ENCODE measurements at regions not wholly inside any gene's neighbourhood (a gene's known extent, or its start where the extent isn't known, plus 50 kb on each side); places are given as distances from the start of the nearest gene placed in this dataset.

DNA sequence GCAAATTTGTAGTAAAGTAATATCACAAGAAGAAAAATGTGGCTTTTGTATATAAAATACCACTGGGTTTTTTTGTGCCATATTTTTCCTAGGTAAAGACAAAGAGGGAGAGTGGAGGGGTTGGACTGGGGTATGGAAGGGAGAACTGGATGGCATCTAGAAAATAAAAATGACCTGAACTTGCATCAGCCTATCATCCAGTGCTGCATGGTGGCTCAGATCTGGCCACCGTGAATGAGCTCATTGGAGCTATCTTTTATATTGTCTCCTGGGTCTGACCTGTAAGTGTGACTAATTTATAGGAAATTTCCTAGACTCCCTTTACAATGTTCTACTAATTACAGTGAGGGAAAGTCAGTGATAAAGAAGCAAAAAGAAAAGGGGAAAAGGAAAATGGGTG, 369.0 kb downstream of the TMEM182 start:
- intact Hi-C loops (cut with DNase I; ENCODE audit: low total_unique reads) = no loop called here
- WGBS, 5 donors = 76 to 86% (median 78%) methylated on average over 1 of the region's 1 CpG
- peaks cover 0 to 3% (median 0%) of the 10 kb centered on the region in 3 donors for H3K27me3 ChIP-seq
- H3K9me3 ChIP-seq = peaks cover 0 to 4% (median 0%) of the 10 kb centered on the region in 4 donors
- TF ChIP-seq POLR2A (IDR thresholded peaks at IDR 0.05) (no peak), POLR2AphosphoS5 (IDR thresholded peaks at IDR 0.05) (no peak), EP300 (IDR thresholded peaks at IDR 0.05) (no peak)
- TF ChIP-seq, protein P1, sequence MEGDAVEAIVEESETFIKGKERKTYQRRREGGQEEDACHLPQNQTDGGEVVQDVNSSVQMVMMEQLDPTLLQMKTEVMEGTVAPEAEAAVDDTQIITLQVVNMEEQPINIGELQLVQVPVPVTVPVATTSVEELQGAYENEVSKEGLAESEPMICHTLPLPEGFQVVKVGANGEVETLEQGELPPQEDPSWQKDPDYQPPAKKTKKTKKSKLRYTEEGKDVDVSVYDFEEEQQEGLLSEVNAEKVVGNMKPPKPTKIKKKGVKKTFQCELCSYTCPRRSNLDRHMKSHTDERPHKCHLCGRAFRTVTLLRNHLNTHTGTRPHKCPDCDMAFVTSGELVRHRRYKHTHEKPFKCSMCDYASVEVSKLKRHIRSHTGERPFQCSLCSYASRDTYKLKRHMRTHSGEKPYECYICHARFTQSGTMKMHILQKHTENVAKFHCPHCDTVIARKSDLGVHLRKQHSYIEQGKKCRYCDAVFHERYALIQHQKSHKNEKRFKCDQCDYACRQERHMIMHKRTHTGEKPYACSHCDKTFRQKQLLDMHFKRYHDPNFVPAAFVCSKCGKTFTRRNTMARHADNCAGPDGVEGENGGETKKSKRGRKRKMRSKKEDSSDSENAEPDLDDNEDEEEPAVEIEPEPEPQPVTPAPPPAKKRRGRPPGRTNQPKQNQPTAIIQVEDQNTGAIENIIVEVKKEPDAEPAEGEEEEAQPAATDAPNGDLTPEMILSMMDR (IDR thresholded peaks at IDR 0.05) = no peak
- no peaks in the 10 kb centered on the region for H3K4me1 ChIP-seq
- no peak overlapping the region for H3K27ac ChIP-seq
- no peak for DNase-seq
- no peak overlapping the region for H3K4me3 ChIP-seq
- H3K36me3 ChIP-seq = no peaks in the 10 kb centered on the region

DNA sequence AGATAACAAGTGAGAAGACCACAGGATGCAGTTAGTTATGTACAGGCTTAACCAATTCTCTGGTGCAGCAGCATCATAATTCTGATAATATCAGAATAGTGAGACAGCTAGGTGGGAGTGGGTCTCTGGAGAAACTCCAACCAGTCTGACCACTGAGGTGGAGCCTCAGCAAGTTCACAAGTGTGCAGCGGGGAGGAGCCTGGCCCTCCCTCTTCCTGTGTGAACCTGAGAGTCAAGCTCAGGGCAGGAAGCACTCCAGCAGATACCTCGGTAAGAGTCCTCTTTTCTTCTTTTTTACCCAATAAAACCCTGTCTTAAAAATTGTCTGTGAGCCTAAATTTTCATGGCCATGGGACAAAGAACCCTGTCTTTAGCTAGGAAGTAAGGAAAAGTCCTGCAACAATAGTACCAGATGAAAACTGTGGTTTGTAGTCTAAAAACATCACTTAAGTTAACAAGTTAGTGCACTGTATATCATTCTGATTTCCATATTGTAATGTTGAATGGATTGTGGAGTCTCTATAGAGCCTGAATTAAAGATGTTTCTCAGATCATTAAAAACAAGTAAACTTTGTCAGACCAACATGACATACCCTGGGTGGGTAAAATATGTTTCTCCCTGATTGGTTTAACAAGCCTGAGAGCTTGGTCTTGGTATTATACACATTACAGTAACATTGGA, 370.8 kb downstream of the TMEM182 start:
- TF ChIP-seq, protein P1 (IDR thresholded peaks at IDR 0.05) = no peak
- no peak for TF ChIP-seq POLR2AphosphoS5 (IDR thresholded peaks at IDR 0.05)
- no peak for TF ChIP-seq POLR2A (IDR thresholded peaks at IDR 0.05)
- H3K36me3 ChIP-seq = no peaks in the 10 kb centered on the region
- no peak overlapping the region for H3K27ac ChIP-seq
- H3K27me3 ChIP-seq = peaks cover 0 to 3% (median 0%) of the 10 kb centered on the region in 3 donors
- 53 to 71% (median 63%) methylated on average over 2 of the region's 2 CpGs for WGBS, 5 donors
- DNase-seq = no peak
- peaks cover 0 to 9% (median 1%) of the 10 kb centered on the region in 4 donors for H3K9me3 ChIP-seq
- intact Hi-C loops (cut with DNase I; ENCODE audit: low total_unique reads) = no loop called here
- no peaks in the 10 kb centered on the region for H3K4me1 ChIP-seq
- no peak overlapping the region for H3K4me3 ChIP-seq

DNA sequence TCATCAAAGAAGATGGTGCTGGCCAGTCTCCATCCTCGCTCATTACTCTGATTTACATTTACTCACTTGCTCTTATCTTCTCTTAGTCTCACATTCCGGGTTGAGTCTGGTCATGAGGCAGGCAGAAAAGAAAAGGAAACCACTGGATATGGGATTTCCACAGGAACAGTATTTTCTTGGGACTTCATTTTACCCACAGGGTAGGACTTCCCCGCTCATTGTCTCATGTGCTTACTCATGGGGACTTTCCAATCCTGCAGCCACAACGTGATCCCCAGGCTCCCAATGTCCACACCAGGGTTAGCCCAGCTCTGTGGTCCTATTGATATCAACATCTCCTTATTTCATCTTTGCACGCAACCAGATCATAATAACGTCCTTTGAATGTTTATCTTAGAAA, 373.8 kb downstream of the TMEM182 start:
- no peak overlapping the region for H3K27ac ChIP-seq
- TF ChIP-seq, protein P1 (IDR thresholded peaks at IDR 0.05) = no peak
- TF ChIP-seq POLR2AphosphoS5 (IDR thresholded peaks at IDR 0.05) = no peak
- no peak for TF ChIP-seq EP300 (IDR thresholded peaks at IDR 0.05)
- no peak for TF ChIP-seq POLR2A (IDR thresholded peaks at IDR 0.05)
- peaks cover 0 to 9% (median 1%) of the 10 kb centered on the region in 4 donors for H3K9me3 ChIP-seq
- WGBS, 5 donors = 58 to 72% (median 67%) methylated on average over 6 of the region's 6 CpGs
- no peak overlapping the region for H3K4me3 ChIP-seq
- no peaks in the 10 kb centered on the region for H3K36me3 ChIP-seq
- peaks cover 0 to 3% (median 0%) of the 10 kb centered on the region in 3 donors for H3K27me3 ChIP-seq
- no peak for DNase-seq
- no peaks in the 10 kb centered on the region for H3K4me1 ChIP-seq
- intact Hi-C loops (cut with DNase I; ENCODE audit: low total_unique reads) = no loop called here

DNA sequence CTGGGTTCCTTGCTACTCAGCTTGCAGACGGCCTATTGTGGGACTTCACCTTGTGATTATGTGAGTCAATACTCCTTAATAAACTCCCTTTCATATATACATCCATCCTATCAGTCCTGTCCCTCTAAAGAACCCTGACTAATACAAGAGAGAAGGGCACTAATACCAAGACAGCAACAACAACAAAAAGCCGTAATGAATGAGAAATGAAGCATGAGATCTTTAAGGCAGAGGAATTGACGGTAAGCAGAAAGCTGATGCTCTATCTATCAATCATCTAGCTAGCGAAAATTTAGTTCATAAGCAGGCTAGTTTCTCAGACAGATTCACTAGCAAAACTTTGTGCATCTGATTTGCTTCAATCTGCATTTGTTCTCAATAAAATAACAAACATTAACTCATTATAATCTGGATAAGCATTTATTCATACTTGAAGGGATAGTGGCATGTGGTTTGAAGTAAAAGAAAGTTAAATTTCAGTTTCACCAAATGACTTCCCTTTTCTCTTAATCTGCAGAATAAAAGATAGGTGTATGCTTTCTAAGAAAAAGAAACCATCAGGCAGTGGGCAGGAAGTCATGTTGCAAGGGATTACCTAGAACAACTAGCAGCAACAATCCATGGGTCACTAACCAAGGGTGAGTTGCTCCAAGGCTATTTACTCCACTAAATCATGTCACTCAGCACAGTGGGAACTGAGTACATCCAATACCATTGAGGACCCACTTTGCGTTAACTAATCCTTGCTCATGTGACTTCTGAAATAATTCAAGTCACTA, 376.5 kb downstream of the TMEM182 start:
- TF ChIP-seq POLR2A (IDR thresholded peaks at IDR 0.05) (no peak), EP300 (IDR thresholded peaks at IDR 0.05) (no peak), POLR2AphosphoS5 (IDR thresholded peaks at IDR 0.05) (no peak)
- TF ChIP-seq, protein P1 (IDR thresholded peaks at IDR 0.05) = no peak
- 75 to 84% (median 83%) methylated on average over 5 of the region's 5 CpGs for WGBS, 5 donors
- Histone ChIP-seq H3K9me3 (peaks cover 0 to 5% (median 3%) of the 10 kb centered on the region in 4 donors), H3K36me3 (no peaks in the 10 kb centered on the region), H3K4me3 (no peak overlapping the region), H3K27me3 (peaks cover 0 to 3% (median 0%) of the 10 kb centered on the region in 3 donors), H3K27ac (no peak overlapping the region), H3K4me1 (no peaks in the 10 kb centered on the region)
- intact Hi-C loops (cut with DNase I; ENCODE audit: low total_unique reads) = no loop called here
- DNase-seq = no peak
